Neural progenitor cell (in vitro differentiated cells): ENCODE measurements at regions not wholly inside any gene's neighbourhood (a gene's known extent, or its start where the extent isn't known, plus 50 kb on each side); places are given as distances from the start of the nearest gene placed in this dataset.

ENCODE experiments used
- DNase-seq: peaks from one replicate; pipeline ENCODE4 v3.0.0-alpha.2; 2016; ENCODE audit warnings: low spot score
- H2AFZ ChIP-seq: fragments of 200-600 bp; sonication (generic); replicated peaks from 2 replicates; pipeline ENCODE4 v1.6.1; 2016; ENCODE audit warnings: antibody characterized with exemption
- H3F3A ChIP-seq: fragments of 200-600 bp; sonication (generic); 2 replicates; pipeline ENCODE4 v1.6.1; 2016; ENCODE audit warnings: antibody characterized with exemption, low read depth
- H3K27ac ChIP-seq: fragments of 200-600 bp; sonication (generic); 2 replicates; pipeline ENCODE4 v1.5.1; 2016; ENCODE audit warnings: mild to moderate bottlenecking
- H3K27me3 ChIP-seq: fragments of 200-600 bp; sonication (generic); 2 replicates; pipeline ENCODE4 v1.6.1; 2016; ENCODE audit warnings: mild to moderate bottlenecking, moderate library complexity
- H3K36me3 ChIP-seq: fragments of 200-600 bp; sonication (generic); 2 replicates; pipeline ENCODE4 v1.5.1; 2016
- H3K4me1 ChIP-seq: fragments of 200-600 bp; sonication (generic); 2 replicates; pipeline ENCODE4 v1.6.1; 2016; ENCODE audit warnings: mixed run types
- H3K4me2 ChIP-seq: fragments of 200-600 bp; sonication (generic); 2 replicates; pipeline ENCODE4 v1.6.1; 2016
- H3K4me3 ChIP-seq: fragments of 200-600 bp; sonication (generic); 2 replicates; pipeline ENCODE4 v1.5.1; 2016
- H3K79me2 ChIP-seq: fragments of 200-600 bp; sonication (generic); 2 replicates; pipeline ENCODE4 v1.6.1; 2016; ENCODE audit warnings: low read depth
- H3K9ac ChIP-seq: fragments of 200-600 bp; sonication (generic); 2 replicates; pipeline ENCODE4 v1.6.1; 2016
- H3K9me3 ChIP-seq: fragments of 200-600 bp; sonication (generic); 2 replicates; pipeline ENCODE4 v1.5.1; 2016; ENCODE audit warnings: low read depth
- H4K20me1 ChIP-seq: fragments of 200-600 bp; sonication (generic); 2 replicates; pipeline ENCODE4 v1.6.1; 2016; ENCODE audit warnings: low read depth
- H3K27ac Mint-ChIP-seq: 3 replicates; pipeline ENCODE4 v1.8.0; 2021; ENCODE audit warnings: mixed read lengths
- H3K27me3 Mint-ChIP-seq: 2 replicates; pipeline ENCODE4 v1.8.0; 2022; ENCODE audit warnings: low read depth, mild to moderate bottlenecking, inconsistent platforms, moderate library complexity, mixed read lengths; ENCODE audit not compliant: insufficient read depth
- H3K36me3 Mint-ChIP-seq: 3 replicates; pipeline ENCODE4 v1.8.0; 2021; ENCODE audit warnings: mixed read lengths
- H3K4me1 Mint-ChIP-seq: 3 replicates; pipeline ENCODE4 v1.8.0; 2021; ENCODE audit warnings: mixed read lengths
- H3K4me3 Mint-ChIP-seq: 3 replicates; pipeline ENCODE4 v1.8.0; 2021; ENCODE audit warnings: mild to moderate bottlenecking, moderate library complexity, mixed read lengths
- H3K9me3 Mint-ChIP-seq: 3 replicates; pipeline ENCODE4 v1.8.0; 2020; ENCODE audit warnings: mixed read lengths
- EZH2 ChIP-seq: fragments of 200-600 bp; sonication (generic); IDR thresholded peaks from 2 replicates; pipeline ENCODE4 v1.6.1; 2017; ENCODE audit warnings: antibody characterized with exemption, mild to moderate bottlenecking, moderate library complexity
- EZH2phosphoT487 ChIP-seq: fragments of 200-600 bp; sonication (generic); IDR thresholded peaks from 2 replicates; pipeline ENCODE4 v1.6.1; 2017; ENCODE audit warnings: antibody characterized with exemption
- TF ChIP-seq, protein P1 (sequence below): fragments of 200-600 bp; sonication (generic); IDR thresholded peaks from 2 replicates; pipeline ENCODE4 v1.5.1; 2017; ENCODE audit warnings: antibody characterized with exemption, mild to moderate bottlenecking

DNA sequence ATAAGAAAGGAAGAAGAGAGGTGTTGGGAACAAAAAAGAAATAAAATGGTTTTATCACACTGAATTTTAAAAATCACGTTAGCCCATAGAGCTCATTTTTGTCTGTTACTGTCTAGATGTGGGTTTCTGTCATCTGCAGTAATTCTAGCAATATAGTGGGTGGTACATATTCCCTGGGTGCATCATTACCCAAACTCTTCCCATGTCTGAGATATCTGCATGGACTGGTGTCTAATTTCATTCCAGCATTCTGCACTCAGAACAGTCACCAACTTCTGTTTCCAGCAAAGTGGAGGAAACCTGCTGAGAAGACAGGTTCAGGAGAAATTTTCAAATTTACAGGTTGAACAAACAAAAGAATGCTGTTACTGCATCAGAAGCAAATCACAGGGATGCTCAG is 263.8 kb downstream of the CDH11 start:
- Mint-ChIP-seq H3K4me1 (peaks cover 2% of the 10 kb centered on the region), H3K4me3 (no peak overlapping the region), H3K9me3 (no peaks in the 10 kb centered on the region), H3K27me3 (no peaks in the 10 kb centered on the region), H3K27ac (no peak overlapping the region), H3K36me3 (no peaks in the 10 kb centered on the region)
- no peak for DNase-seq
- TF ChIP-seq, protein P1, sequence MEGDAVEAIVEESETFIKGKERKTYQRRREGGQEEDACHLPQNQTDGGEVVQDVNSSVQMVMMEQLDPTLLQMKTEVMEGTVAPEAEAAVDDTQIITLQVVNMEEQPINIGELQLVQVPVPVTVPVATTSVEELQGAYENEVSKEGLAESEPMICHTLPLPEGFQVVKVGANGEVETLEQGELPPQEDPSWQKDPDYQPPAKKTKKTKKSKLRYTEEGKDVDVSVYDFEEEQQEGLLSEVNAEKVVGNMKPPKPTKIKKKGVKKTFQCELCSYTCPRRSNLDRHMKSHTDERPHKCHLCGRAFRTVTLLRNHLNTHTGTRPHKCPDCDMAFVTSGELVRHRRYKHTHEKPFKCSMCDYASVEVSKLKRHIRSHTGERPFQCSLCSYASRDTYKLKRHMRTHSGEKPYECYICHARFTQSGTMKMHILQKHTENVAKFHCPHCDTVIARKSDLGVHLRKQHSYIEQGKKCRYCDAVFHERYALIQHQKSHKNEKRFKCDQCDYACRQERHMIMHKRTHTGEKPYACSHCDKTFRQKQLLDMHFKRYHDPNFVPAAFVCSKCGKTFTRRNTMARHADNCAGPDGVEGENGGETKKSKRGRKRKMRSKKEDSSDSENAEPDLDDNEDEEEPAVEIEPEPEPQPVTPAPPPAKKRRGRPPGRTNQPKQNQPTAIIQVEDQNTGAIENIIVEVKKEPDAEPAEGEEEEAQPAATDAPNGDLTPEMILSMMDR, result no peak
- TF ChIP-seq EZH2phosphoT487 (no peak), EZH2 (no peak)
- Histone ChIP-seq H2AFZ (no peak overlapping the region), H3K27me3 (no peaks in the 10 kb centered on the region), H3K4me3 (no peak overlapping the region), H3K27ac (no peak overlapping the region), H3K4me1 (no peaks in the 10 kb centered on the region), H3K9ac (no peak overlapping the region), H3K4me2 (no peak overlapping the region), H3K36me3 (no peaks in the 10 kb centered on the region), H3K9me3 (no peaks in the 10 kb centered on the region), H3F3A (no peaks in the 10 kb centered on the region), H3K79me2 (no peaks in the 10 kb centered on the region), H4K20me1 (no peaks in the 10 kb centered on the region)

DNA sequence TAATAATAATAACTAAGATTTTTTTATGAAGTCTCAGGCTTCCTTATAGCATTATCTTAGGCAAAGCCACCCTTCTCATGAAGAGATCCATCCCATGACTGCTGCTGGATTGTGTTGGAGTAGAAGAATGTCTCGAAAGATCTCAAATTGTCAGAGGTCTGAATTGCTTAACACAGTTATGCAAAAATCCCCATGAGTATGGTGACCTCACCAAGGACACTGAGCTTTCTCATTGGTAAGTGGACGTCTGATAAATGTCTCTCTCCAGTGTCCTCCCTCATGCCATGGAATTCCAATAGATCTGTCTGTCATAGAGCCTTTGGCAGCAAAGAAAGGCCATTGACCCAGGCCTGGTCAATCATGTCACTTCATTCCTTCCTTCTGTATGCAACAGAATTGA is 264.5 kb downstream of the CDH11 start:
- Mint-ChIP-seq H3K9me3 (no peaks in the 10 kb centered on the region), H3K4me3 (no peak overlapping the region), H3K36me3 (no peaks in the 10 kb centered on the region), H3K4me1 (peaks cover 2% of the 10 kb centered on the region), H3K27ac (no peak overlapping the region), H3K27me3 (no peaks in the 10 kb centered on the region)
- Histone ChIP-seq H3K27me3 (no peaks in the 10 kb centered on the region), H4K20me1 (no peaks in the 10 kb centered on the region), H3K36me3 (no peaks in the 10 kb centered on the region), H3F3A (no peaks in the 10 kb centered on the region), H3K4me2 (no peak overlapping the region), H3K9ac (no peak overlapping the region), H2AFZ (no peak overlapping the region), H3K9me3 (no peaks in the 10 kb centered on the region), H3K4me3 (no peak overlapping the region), H3K79me2 (no peaks in the 10 kb centered on the region), H3K4me1 (no peaks in the 10 kb centered on the region), H3K27ac (no peak overlapping the region)
- no peak for DNase-seq
- no peak for TF ChIP-seq EZH2phosphoT487

DNA sequence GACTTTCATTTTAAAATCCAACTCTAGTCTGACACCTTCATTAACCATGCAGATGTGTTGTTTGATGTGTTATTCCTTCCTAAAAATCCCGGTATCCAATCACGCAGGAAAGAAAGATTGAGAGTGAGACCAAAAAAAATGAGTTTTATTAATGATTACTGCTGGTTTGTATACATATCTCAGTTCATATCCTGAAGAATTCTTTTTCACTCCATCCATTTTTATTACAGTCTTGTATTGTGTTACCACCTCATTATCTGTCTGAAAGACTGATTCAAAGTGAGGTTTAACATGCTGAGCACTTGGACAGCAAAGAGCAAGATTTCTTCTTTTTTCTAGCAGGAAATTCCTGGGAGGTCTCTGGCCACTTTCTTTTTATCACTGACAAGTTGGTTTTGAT is 268.3 kb downstream of the CDH11 start:
- Histone ChIP-seq H3K9ac (no peak overlapping the region), H3K36me3 (no peaks in the 10 kb centered on the region), H3K27ac (no peak overlapping the region), H3F3A (no peaks in the 10 kb centered on the region), H3K27me3 (no peaks in the 10 kb centered on the region), H3K4me1 (no peaks in the 10 kb centered on the region), H3K9me3 (no peaks in the 10 kb centered on the region), H3K4me2 (no peak overlapping the region), H3K4me3 (no peak overlapping the region), H2AFZ (no peak overlapping the region), H3K79me2 (no peaks in the 10 kb centered on the region), H4K20me1 (no peaks in the 10 kb centered on the region)
- DNase-seq, result no peak
- TF ChIP-seq EZH2, result no peak
- TF ChIP-seq EZH2phosphoT487, result no peak
- TF ChIP-seq, protein P1, result no peak
- Mint-ChIP-seq H3K4me3 (no peak overlapping the region), H3K4me1 (peaks cover 2% of the 10 kb centered on the region), H3K9me3 (no peaks in the 10 kb centered on the region), H3K27ac (no peak overlapping the region), H3K27me3 (no peaks in the 10 kb centered on the region), H3K36me3 (no peaks in the 10 kb centered on the region)

DNA sequence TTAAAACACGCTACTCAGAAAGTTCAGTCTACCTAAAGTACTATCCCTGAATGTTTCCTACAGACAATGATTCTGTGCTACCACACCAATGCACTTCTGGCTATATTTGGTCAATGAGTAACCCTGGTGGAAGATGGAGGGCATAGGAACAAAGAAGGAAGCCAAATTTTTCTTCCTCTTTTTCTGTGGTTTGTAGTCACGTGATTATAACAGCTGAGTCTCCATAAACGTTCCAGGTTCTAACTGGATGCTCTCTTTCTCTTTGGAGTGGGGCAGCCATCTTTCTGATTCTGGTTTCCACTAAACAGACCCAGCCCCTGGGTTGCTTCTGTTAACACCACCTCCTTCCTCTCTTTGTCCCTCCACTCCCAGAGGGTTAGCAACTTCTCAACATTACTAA is 274.9 kb downstream of the CDH11 start:
- Histone ChIP-seq H3K27me3 (no peaks in the 10 kb centered on the region), H3K4me1 (no peaks in the 10 kb centered on the region), H3K79me2 (no peaks in the 10 kb centered on the region), H3K27ac (no peak overlapping the region), H3K9me3 (no peaks in the 10 kb centered on the region), H3K4me2 (no peak overlapping the region), H3K9ac (no peak overlapping the region), H3F3A (no peaks in the 10 kb centered on the region), H4K20me1 (no peaks in the 10 kb centered on the region), H3K36me3 (no peaks in the 10 kb centered on the region), H3K4me3 (no peak overlapping the region), H2AFZ (no peak overlapping the region)
- Mint-ChIP-seq H3K27ac (no peak overlapping the region), H3K4me3 (no peak overlapping the region), H3K9me3 (no peaks in the 10 kb centered on the region), H3K27me3 (peaks cover 2% of the 10 kb centered on the region), H3K36me3 (no peaks in the 10 kb centered on the region), H3K4me1 (no peaks in the 10 kb centered on the region)
- TF ChIP-seq EZH2phosphoT487 (no peak), EZH2 (no peak)
- TF ChIP-seq, protein P1, result no peak
- DNase-seq, result no peak
